DMS114 treated with DMSO at 0.1 percent for 48 hours (cell line): ENCODE measurements at regions not wholly inside any gene's neighbourhood (a gene's known extent, or its start where the extent isn't known, plus 50 kb on each side); places are given as distances from the start of the nearest gene placed in this dataset.

Experiments
- DNase-seq: peaks from one replicate; lab custom pipeline; 2025; ENCODE audit not compliant: unreplicated experiment; lab: John Stamatoyannopoulos, UW

DNA sequence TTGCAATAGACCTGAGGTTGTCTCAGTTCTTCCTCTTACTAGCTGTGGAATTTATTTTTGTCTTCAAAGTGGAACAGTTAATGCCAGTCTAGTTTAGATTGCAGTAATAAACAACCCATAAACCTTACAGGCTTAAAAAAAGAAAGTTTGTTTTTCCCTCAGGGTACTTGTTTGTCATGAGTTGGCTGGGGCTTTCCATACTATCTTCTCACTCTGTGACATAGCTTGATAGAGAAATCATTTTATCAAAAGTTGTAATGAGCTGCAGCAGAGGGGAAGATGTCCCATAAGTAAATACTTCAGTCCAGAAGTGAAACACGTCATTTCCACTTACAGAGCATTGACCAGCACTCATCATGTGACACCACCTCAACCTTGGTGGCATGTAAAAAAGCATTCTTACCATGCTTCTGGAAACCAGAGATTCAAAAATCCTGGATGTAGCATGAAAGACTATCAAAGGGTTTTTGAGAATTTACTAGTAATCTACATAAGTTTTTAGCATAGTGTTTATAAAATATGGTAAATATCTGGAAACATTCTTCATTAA lies 62.8 kb upstream of the COL11A1 start:
- DNase-seq, result no peak

GRCh38 chr1:103170609-103171008 lies 62.3 kb upstream of the COL11A1 start:
- DNase-seq, result no peak

- no peak for DNase-seq
Measured at GRCh38 chr1:103162360-103162759, 54.0 kb upstream of the COL11A1 start.

GRCh38 chr1:103160281-103160680 lies 52.0 kb upstream of the COL11A1 start:
- no peak for DNase-seq
